Body of pancreas (tissue), 4 donors: ENCODE measurements at regions not wholly inside any gene's neighbourhood (a gene's known extent, or its start where the extent isn't known, plus 50 kb on each side); places are given as distances from the start of the nearest gene placed in this dataset.

Experiments
- CTCF ChIP-seq, 7 experiments: fragments of 450-650 bp in 4 of 7; fragments of 200-600 bp in 3 of 7; sonication (generic) in 3 of 7; IDR thresholded peaks; one replicate each; pipeline ENCODE4 v1.5.1; 2016 to 2019; ENCODE audit warnings: antibody characterized with exemption in 7 of 7
- POLR2A ChIP-seq, 3 donors: fragments of 450-650 bp; IDR thresholded peaks; one replicate each; pipeline ENCODE4 v1.6.1; 2016; ENCODE audit warnings: antibody characterized with exemption in 3 of 3, mild to moderate bottlenecking in 2 of 3

GRCh38 chr3:30476368-30477084 lies 129.9 kb upstream of the TGFBR2 start:
- no peak for TF ChIP-seq POLR2A (IDR thresholded peaks at IDR 0.05)
- no peak for TF ChIP-seq CTCF (IDR thresholded peaks at IDR 0.05)
